Suprapubic skin (tissue), 4 donors: ENCODE measurements at regions not wholly inside any gene's neighbourhood (a gene's known extent, or its start where the extent isn't known, plus 50 kb on each side); places are given as distances from the start of the nearest gene placed in this dataset.

Experiments
- DNase-seq, 2 donors: peaks; one replicate each; pipeline ENCODE4 v3.0.0-alpha.2; 2019; ENCODE audit warnings: low spot score in 2 of 2
- H3K27ac ChIP-seq: fragments of 200-600 bp; sonication (generic); one replicate; pipeline ENCODE4 v1.5.1; 2019
- H3K27me3 ChIP-seq: fragments of 200-600 bp; sonication (generic); one replicate; pipeline ENCODE4 v1.5.1; 2019
- H3K36me3 ChIP-seq: fragments of 200-600 bp; sonication (generic); one replicate; pipeline ENCODE4 v1.5.1; 2019
- H3K4me1 ChIP-seq: fragments of 200-600 bp; sonication (generic); one replicate; pipeline ENCODE4 v1.5.1; 2019
- H3K4me3 ChIP-seq: fragments of 200-600 bp; sonication (generic); one replicate; pipeline ENCODE4 v1.5.1; 2019; ENCODE audit warnings: mild to moderate bottlenecking
- H3K9me3 ChIP-seq: fragments of 200-600 bp; sonication (generic); one replicate; pipeline ENCODE4 v1.5.1; 2019
- CTCF ChIP-seq, 2 donors: fragments of 200-600 bp in 1 of 2; fragments of 450-650 bp in 1 of 2; sonication (generic) in 1 of 2; IDR thresholded peaks; one replicate each; pipeline ENCODE4 v1.5.1; 2016 to 2019; ENCODE audit warnings: antibody characterized with exemption in 2 of 2, mild to moderate bottlenecking in 1 of 2, moderate library complexity in 1 of 2
- EP300 ChIP-seq: sonication (generic); formaldehyde crosslinking; IDR thresholded peaks from one replicate; pipeline ENCODE4 v1.6.1; 2017; ENCODE audit warnings: antibody characterized with exemption
- POLR2A ChIP-seq, 2 donors: fragments of 450-650 bp; IDR thresholded peaks; one replicate each; pipeline ENCODE4 v1.6.1; 2017; ENCODE audit warnings: antibody characterized with exemption in 2 of 2, mild to moderate bottlenecking in 2 of 2, moderate library complexity in 2 of 2
- POLR2AphosphoS5 ChIP-seq, 3 donors: sonication (generic); formaldehyde crosslinking; IDR thresholded peaks; one replicate each; pipeline ENCODE4 v1.6.1; 2017; ENCODE audit warnings: antibody characterized with exemption in 3 of 3
- WGBS: methylation state at CpG from one replicate; pipeline ENCODE4 v1.1.5; 2018; 5-methylcytosine and 5-hydroxymethylcytosine counted together

- H3K36me3 ChIP-seq = no peaks in the 10 kb centered on the region
- no peak for DNase-seq
- H3K4me1 ChIP-seq = no peaks in the 10 kb centered on the region
- no peak overlapping the region for H3K27ac ChIP-seq
- no peaks in the 10 kb centered on the region for H3K27me3 ChIP-seq
- no peaks in the 10 kb centered on the region for H3K9me3 ChIP-seq
- 79% methylated on average over 2 of the region's 2 CpGs for WGBS
- TF ChIP-seq EP300 (no peak), CTCF (IDR thresholded peaks at IDR 0.05) (no peak), POLR2A (IDR thresholded peaks at IDR 0.05) (no peak), POLR2AphosphoS5 (IDR thresholded peaks at IDR 0.05) (no peak)
- H3K4me3 ChIP-seq = no peak overlapping the region
These were observed 163.2 kb upstream of the COL8A1 start for GRCh38 chr3:99475229-99475628.

GRCh38 chr3:99474776-99475175 lies 163.6 kb upstream of the COL8A1 start:
- TF ChIP-seq POLR2A (IDR thresholded peaks at IDR 0.05) (no peak), POLR2AphosphoS5 (IDR thresholded peaks at IDR 0.05) (no peak), EP300 (no peak), CTCF (IDR thresholded peaks at IDR 0.05) (no peak)

GRCh38 chr3:99473321-99473751 lies 165.1 kb upstream of the COL8A1 start:
- Histone ChIP-seq H3K27ac (no peak overlapping the region), H3K36me3 (no peaks in the 10 kb centered on the region)

More at GRCh38 chr3:99474776-99475175, 163.6 kb upstream of the COL8A1 start:
- Histone ChIP-seq H3K4me3 (no peak overlapping the region), H3K27me3 (no peaks in the 10 kb centered on the region), H3K27ac (no peak overlapping the region), H3K9me3 (no peaks in the 10 kb centered on the region), H3K4me1 (no peaks in the 10 kb centered on the region), H3K36me3 (no peaks in the 10 kb centered on the region)
- DNase-seq = no peak

GRCh38 chr3:99472385-99472784 lies 166.0 kb upstream of the COL8A1 start:
- no peaks in the 10 kb centered on the region for H3K9me3 ChIP-seq
- WGBS = 60% methylated on average over 3 of the region's 3 CpGs
- no peak for DNase-seq
- H3K27ac ChIP-seq = no peak overlapping the region
- no peaks in the 10 kb centered on the region for H3K4me1 ChIP-seq
- no peak for TF ChIP-seq CTCF (IDR thresholded peaks at IDR 0.05)
- TF ChIP-seq POLR2AphosphoS5 (IDR thresholded peaks at IDR 0.05) = no peak
- TF ChIP-seq EP300 = no peak
- TF ChIP-seq POLR2A (IDR thresholded peaks at IDR 0.05) = no peak
- H3K36me3 ChIP-seq = no peaks in the 10 kb centered on the region
- H3K4me3 ChIP-seq = no peak overlapping the region
- no peaks in the 10 kb centered on the region for H3K27me3 ChIP-seq

More at GRCh38 chr3:99473321-99473751, 165.1 kb upstream of the COL8A1 start:
- 74% methylated on average over 2 of the region's 2 CpGs for WGBS
- DNase-seq = no peak
- Histone ChIP-seq H3K9me3 (no peaks in the 10 kb centered on the region), H3K27me3 (no peaks in the 10 kb centered on the region), H3K4me1 (no peaks in the 10 kb centered on the region), H3K4me3 (no peak overlapping the region)
- TF ChIP-seq POLR2AphosphoS5 (IDR thresholded peaks at IDR 0.05) (no peak), POLR2A (IDR thresholded peaks at IDR 0.05) (no peak), CTCF (IDR thresholded peaks at IDR 0.05) (no peak), EP300 (no peak)

GRCh38 chr3:99471353-99472323 lies 166.8 kb upstream of the COL8A1 start:
- Histone ChIP-seq H3K4me3 (no peak overlapping the region), H3K36me3 (no peaks in the 10 kb centered on the region), H3K27me3 (no peaks in the 10 kb centered on the region), H3K4me1 (no peaks in the 10 kb centered on the region), H3K9me3 (no peaks in the 10 kb centered on the region), H3K27ac (no peak overlapping the region)
- WGBS = 83% methylated on average over 7 of the region's 7 CpGs
- no peak for DNase-seq
- TF ChIP-seq EP300 (no peak), CTCF (IDR thresholded peaks at IDR 0.05) (no peak), POLR2AphosphoS5 (IDR thresholded peaks at IDR 0.05) (no peak), POLR2A (IDR thresholded peaks at IDR 0.05) (no peak)
